Retinal pigment epithelial cell (primary cell): ENCODE measurements at regions not wholly inside any gene's neighbourhood (a gene's known extent, or its start where the extent isn't known, plus 50 kb on each side); places are given as distances from the start of the nearest gene placed in this dataset.

Source experiments
- DNase-seq: peaks from one replicate; pipeline ENCODE4 v3.0.0-alpha.2; 2010; ENCODE audit warnings: low read depth
- H3K4me3 ChIP-seq: 2 replicates; pipeline ENCODE4 v1.5.1; 2011; ENCODE audit warnings: mild to moderate bottlenecking, low read length, control low read depth, moderate library complexity
- CTCF ChIP-seq: conservative IDR thresholded peaks from 2 replicates; pipeline ENCODE4 v1.5.1; 2011; ENCODE audit warnings: low read depth, low read length, control low read depth, inconsistent platforms

- DNase-seq = no peak
Measured at GRCh38 chr20:46804126-46804525, 90.5 kb upstream of the EYA2 start.

DNA sequence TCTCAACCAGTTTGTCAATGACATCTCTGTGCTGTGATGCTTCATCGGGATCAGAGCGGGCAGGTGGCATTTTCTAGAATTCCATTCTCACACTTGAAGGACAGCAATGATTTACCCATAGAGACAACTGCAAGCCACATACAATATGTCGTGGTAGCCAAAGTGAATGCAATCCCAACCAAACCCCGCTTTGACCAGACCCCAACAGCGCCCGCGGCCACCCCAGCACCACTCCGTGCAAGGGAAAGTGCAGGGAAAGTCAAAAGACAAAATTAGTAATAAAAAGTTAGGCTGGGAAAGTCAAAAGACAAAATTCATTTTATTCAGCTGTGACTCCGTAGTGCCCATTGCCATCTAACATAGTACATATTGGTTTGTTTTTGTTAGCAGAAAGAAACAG is 88.8 kb upstream of the EYA2 start:
- no peak for TF ChIP-seq CTCF
- DNase-seq = no peak
- H3K4me3 ChIP-seq = no peak overlapping the region

More at GRCh38 chr20:46804126-46804525, 90.5 kb upstream of the EYA2 start:
- TF ChIP-seq CTCF = no peak
- H3K4me3 ChIP-seq = no peak overlapping the region

GRCh38 chr20:46807998-46808397 is 86.6 kb upstream of the EYA2 start:
- no peak overlapping the region for H3K4me3 ChIP-seq
- TF ChIP-seq CTCF = no peak
- DNase-seq = no peak

GRCh38 chr20:46808565-46808964 is 86.1 kb upstream of the EYA2 start:
- DNase-seq = no peak
- H3K4me3 ChIP-seq = no peak overlapping the region
- TF ChIP-seq CTCF = no peak

GRCh38 chr20:46809706-46810360 is 84.8 kb upstream of the EYA2 start:
- no peak for DNase-seq
- TF ChIP-seq CTCF = no peak
- H3K4me3 ChIP-seq = no peak overlapping the region

- no peak for DNase-seq
- no peak for TF ChIP-seq CTCF
- no peak overlapping the region for H3K4me3 ChIP-seq
Measured at GRCh38 chr20:46810448-46811223, 84.0 kb upstream of the EYA2 start.
